Ovary (tissue), 3 donors: ENCODE measurements at regions not wholly inside any gene's neighbourhood (a gene's known extent, or its start where the extent isn't known, plus 50 kb on each side); places are given as distances from the start of the nearest gene placed in this dataset.

Source experiments
- CTCF ChIP-seq, 3 donors: fragments of 450-650 bp in 2 of 3; fragments of 200-600 bp in 1 of 3; IDR thresholded peaks; one replicate each; pipeline versions ENCODE4 v1.5.1 to v1.8.0; 2016 to 2022; ENCODE audit warnings: antibody characterized with exemption in 3 of 3, mild to moderate bottlenecking in 1 of 3
- POLR2A ChIP-seq: fragments of 450-650 bp; IDR thresholded peaks from one replicate; pipeline ENCODE4 v1.6.1; 2017; ENCODE audit warnings: antibody characterized with exemption, mild to moderate bottlenecking, moderate library complexity
- donor health status: DM: no; HTN: no; CAD: no.

GRCh38 chr14:71301611-71302010 lies 394.4 kb downstream of the PCNX1 start:
- TF ChIP-seq POLR2A (no peak), CTCF (IDR thresholded peaks at IDR 0.05) (no peak)
